HG03175 (cell line): ENCODE measurements at regions not wholly inside any gene's neighbourhood (a gene's known extent, or its start where the extent isn't known, plus 50 kb on each side); places are given as distances from the start of the nearest gene placed in this dataset.

Source experiments
- ATAC-seq: cut with Tn5 transposase; IDR thresholded peaks from one replicate; pipeline ENCODE4 v1.9.1; 2021; ENCODE audit warnings: mild to moderate bottlenecking, moderate library complexity; ENCODE audit not compliant: unreplicated experiment

GRCh38 chr2:139357972-139358371 is 577.8 kb upstream of the NXPH2 start:
- ATAC-seq: no peak

DNA sequence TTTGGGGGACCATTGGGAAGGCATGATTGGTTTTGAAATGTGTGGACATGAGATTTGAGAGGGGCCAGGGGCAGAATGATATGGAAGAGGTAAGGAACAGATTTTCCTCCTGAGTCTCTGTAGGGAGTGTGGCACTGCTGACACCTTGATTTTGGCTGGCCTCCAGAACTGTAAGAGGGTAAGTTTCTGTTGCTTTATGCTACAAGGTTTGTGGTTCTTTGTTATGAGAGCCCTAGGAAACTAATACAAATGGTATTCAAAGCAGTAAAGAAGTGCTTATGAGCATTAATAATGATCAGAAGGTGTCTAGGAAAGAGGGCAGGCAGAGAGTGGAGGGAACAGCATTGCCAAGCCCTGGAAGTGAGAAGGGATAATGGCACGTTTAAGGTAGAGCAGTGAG is 574.3 kb upstream of the NXPH2 start:
- ATAC-seq: no peak

DNA sequence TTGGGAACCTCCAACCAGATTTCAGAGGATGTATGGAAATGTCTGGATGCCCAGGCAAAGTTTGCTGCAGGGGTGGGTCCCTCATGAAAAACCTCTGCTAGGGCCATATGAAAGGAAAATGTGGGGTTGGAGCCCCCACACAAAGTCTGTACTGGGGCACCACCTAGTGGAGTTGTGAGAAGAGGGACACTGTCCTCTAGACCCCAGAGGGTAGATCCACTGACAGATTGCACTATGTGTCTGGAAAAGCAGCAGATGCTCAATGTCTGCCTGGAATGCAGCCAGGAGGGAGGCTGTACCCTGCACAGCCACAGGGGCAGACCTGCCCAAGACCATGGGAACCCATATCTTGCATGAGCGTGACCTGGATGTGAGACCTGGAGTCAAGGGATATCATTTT is 573.7 kb upstream of the NXPH2 start:
- no peak for ATAC-seq

DNA sequence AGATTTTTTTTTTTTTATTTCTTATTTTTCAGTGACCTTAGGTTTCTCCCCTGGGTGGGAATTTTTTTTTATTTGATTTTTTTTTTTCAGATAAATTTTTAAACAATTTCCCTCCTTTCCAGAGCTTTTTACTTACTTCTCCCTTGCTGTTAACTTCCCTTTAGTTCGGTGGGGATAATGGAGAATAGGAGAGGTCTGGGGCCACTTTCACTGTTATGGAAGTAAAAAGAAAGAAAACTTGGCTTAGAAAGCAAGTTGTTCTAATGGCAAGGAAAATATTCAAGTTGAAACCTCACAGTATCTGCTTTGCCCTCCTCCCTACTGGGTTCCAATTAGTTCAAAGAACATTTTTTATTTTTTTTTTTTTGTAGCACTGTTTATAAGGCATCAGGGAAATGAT is 537.1 kb upstream of the NXPH2 start:
- ATAC-seq: no peak

- ATAC-seq: no peak
Observed at GRCh38 chr2:139314059-139314458, 533.9 kb upstream of the NXPH2 start.

DNA sequence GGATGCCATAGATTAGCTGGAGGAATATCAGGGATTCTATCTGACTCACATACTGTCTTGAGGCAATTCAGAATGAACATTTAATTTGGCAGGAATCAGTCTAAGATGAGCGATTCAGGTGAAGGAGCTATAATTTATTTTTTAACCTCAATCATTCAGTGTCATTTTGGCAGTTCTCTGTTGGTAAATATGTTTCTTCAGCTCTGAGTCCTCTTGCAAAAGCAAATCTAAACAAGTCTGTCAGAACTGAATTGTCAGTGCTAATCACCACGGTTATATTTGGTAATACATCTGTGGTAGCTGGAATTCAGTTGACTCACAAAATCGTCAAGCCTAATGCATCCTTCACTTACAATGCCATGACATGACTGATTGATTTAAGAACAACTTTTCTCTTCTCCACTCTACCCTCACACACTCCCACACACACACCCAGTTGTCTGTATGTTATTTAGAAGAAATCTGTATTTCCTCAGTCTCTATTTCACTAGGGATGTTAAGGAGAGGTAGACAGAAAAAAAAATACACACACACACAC is 516.6 kb upstream of the NXPH2 start:
- no peak for ATAC-seq

DNA sequence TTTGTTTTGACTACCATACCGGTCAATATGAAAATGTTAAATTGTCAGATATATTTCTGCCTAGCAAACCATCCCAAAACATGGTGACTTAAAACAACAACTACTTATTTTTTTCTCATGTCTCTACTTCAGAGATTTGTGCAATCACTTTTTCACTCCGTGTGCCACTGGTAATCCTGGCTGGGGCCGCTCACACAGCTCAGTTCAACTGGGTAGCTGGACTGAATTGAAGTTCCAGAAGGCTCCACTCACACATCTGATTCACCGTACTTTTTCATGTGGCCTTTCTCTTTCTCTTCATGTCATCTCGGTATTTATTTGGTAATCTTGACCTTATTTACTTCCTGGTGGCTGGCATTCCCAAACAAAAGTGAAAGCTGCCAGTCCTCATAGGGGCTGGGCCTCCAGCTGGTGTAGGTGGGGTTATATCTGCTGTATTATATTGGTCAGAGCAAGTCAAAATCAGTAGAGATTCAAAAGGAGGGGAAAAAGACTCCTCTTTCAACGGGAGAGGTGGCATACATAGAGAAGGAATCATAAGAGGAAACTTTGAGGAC is 513.9 kb upstream of the NXPH2 start:
- ATAC-seq: no peak

DNA sequence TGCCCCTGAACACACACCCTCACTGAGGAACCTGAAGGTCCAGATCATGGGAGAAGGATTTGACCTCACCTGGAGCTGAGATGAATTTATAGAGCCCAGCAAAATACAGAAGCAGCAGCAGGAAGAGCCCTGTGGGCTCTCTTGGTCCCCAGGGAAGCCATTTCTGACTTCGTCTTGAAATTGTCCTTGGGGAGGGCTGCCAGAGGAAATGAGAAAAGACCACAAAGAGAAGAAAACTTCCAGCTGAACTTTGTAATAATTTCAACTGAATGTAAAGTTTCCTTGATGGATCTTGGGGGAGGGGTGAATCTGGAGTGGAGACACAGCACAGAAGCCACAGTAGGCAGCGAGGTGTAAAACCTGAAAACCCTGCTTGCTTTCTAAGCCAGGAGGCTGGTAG is 500.9 kb upstream of the NXPH2 start:
- ATAC-seq: no peak

DNA sequence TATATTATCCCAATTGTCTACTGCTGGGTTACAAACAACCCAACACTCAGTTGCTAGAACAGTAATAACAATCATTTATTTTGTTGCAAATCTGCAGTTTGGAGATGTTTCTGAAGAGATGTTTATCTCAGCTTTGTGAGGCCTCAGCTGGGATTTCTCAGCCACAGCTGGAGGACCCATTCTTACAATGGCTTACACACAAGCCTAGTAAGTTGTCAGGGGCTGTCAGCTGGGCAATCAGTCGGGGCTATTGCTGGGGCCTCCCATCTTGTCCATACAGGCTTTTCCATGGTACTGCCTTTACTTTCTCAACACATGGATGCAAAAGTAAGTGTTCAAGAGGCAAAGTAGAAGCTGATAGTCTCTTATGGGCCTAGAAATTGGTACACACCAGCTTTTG is 491.7 kb upstream of the NXPH2 start:
- no peak for ATAC-seq

DNA sequence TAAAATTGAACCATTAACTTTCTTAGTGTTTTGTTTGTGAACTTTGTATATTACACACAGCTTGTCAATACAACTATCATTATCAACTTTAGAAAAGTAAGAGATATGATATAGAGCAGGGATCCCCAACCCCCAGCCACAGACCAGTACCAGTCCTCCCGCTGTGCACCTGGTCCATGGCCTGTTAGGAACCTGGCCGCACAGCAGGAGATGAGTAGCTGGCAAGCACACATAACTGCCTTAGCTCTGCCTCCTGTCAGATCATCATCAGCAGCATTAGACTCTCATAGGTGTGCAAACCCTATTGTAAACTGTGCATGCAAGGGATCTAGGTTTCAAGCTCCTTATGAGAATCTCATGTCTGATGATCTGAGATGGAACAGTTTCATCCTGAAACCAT is 491.0 kb upstream of the NXPH2 start:
- ATAC-seq: no peak

DNA sequence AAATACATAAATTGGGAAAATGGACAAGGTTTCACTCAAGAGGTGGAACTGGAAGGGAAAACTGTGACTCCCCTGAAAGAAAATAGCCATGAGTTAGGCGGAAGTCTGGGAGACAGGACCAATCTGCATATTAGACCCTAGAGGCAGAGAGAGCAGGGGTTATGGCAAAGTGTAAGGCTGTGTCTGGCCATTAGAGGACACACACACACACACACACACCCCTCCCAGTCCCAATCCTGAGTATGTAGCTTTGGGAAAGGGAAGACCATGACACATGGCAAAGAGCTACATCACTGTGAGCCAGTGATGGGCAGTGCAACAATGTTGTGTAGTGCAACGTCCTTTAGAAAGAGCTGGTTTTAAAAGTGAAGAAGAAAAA is 479.9 kb upstream of the NXPH2 start:
- no peak for ATAC-seq

DNA sequence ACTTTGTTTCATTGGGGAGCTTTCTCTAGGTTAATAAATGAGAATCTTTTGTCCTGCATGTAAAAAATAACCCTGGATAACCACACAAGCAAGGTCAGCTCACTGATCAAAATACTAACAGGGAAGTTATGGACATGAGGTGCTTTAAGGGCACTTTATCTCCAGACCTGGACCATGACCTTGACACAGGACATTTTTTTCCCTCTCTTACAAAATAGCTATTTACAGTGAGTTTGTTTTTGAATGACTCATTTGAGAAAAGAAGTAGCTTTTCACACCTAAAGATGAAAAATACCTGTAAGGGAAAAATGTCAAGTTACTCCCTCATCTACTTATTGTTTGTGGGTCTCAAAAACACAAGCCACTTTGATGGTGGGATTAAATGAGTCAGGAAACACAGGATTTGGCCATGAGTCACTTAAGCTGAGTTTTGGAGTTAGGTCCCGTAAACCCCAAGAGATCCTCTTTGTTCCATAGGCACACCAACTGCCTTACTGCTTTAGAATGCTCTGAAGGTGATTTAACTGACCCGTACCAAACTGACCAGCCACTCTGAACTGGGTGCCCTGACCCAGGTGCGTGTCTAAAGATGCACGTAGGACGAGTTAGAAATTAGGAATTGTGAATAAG is 479.3 kb upstream of the NXPH2 start:
- no peak for ATAC-seq

DNA sequence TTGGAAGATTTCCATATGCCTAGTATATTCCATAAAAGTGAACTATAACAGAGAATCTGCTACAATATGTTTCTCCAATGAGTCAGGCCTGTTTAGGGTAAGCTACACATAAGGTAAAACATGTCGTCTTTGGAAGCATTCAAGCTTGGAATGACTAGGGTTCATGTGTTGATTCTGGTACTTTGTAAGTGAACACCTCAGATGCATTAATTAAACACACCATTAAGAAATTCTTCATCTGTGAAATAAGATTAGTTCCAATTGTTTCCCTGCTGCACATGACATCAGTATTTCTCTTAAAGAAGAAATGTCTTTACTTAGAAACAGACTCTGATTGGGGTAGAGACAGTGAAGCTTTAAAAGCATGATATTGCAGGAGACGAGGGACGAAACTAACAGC is 461.1 kb upstream of the NXPH2 start:
- no peak for ATAC-seq

GRCh38 chr2:139237023-139237422 is 456.8 kb upstream of the NXPH2 start:
- ATAC-seq: no peak

GRCh38 chr2:139230881-139231280 is 450.7 kb upstream of the NXPH2 start:
- ATAC-seq: no peak

GRCh38 chr2:139228276-139228675 is 448.1 kb upstream of the NXPH2 start:
- no peak for ATAC-seq

- ATAC-seq: no peak
Observed at GRCh38 chr2:139225961-139226360, 445.8 kb upstream of the NXPH2 start.

GRCh38 chr2:139218181-139218580 is 438.0 kb upstream of the NXPH2 start:
- no peak for ATAC-seq

GRCh38 chr2:139217641-139218040 is 437.5 kb upstream of the NXPH2 start:
- ATAC-seq: no peak

DNA sequence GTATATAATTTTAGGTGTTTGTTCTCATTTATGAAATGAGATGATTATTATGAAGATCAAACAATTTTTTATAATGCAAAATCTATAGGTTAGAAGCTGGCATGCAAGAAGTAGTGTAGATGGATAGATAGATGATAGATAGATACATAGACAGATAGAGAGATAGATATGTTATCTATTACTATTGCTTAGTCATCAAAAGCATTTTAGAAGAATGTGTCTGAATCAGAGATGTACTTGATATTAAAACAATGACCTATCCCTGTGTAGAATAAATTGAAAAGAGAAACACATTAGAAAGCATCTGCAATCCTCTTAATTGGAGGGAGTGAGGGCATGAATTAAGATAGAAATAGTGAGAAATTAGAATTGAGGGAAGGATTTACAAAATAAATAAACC is 436.2 kb upstream of the NXPH2 start:
- ATAC-seq: no peak

DNA sequence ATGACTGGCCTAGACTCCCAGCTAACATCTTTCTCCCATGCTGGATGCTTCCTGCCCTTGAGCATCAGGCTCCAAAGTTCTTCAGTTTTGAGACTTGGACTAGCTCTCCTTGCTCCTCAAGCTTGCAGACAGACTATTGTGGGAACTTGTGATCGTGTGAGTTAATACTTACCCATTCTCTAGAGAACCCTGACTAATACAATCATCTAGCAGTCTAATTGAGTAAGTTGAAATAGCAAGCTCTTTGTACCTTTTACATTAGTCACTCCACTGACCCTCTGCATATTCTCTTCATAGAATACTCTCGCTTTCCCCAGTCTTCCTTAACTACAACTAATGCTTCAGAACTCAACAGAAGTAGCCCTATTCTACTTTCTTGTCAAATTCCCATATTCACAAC is 434.6 kb upstream of the NXPH2 start:
- ATAC-seq: no peak

- no peak for ATAC-seq
Observed at GRCh38 chr2:139209586-139209985, 429.4 kb upstream of the NXPH2 start.

- no peak for ATAC-seq
Observed at GRCh38 chr2:139201516-139201915, 421.3 kb upstream of the NXPH2 start.
